AG04450 (cell line): ENCODE measurements at regions not wholly inside any gene's neighbourhood (a gene's known extent, or its start where the extent isn't known, plus 50 kb on each side); places are given as distances from the start of the nearest gene placed in this dataset.

Source experiments
- CTCF ChIA-PET: fragments of 300-600, 350-600 bp; formaldehyde crosslinking; extraction: SDS; loops from one replicate; lab custom pipeline; 2022; ENCODE audit warnings: antibody characterized with exemption, inconsistent platforms; lab: Charles Lee
- POLR2A ChIA-PET: fragments of 350-600 bp; formaldehyde crosslinking; extraction: SDS; loops from one replicate; lab custom pipeline; 2021; ENCODE audit warnings: antibody characterized with exemption, inconsistent platforms; lab: Yijun Ruan, JAX
- DNase-seq: peaks from one replicate; pipeline ENCODE4 v3.0.0-alpha.2; 2011; ENCODE audit warnings: low read depth, low spot score
- H3K27ac ChIP-seq: one replicate; pipeline ENCODE4 v1.5.1; 2012; ENCODE audit warnings: low read depth, low read length, control low read depth
- H3K27me3 ChIP-seq: one replicate; pipeline ENCODE4 v1.6.0; 2012; ENCODE audit warnings: low read length; ENCODE audit not compliant: control insufficient read depth, insufficient read depth
- H3K4me3 ChIP-seq: 2 replicates; pipeline ENCODE4 v1.5.1; 2011; ENCODE audit warnings: mild to moderate bottlenecking, low read depth, low read length, control low read depth
- H3K9me3 ChIP-seq: 2 replicates; pipeline ENCODE4 v1.5.1; 2012; ENCODE audit warnings: low read length; ENCODE audit not compliant: control insufficient read depth, insufficient read depth
- TF ChIP-seq, protein P1 (sequence below): IDR thresholded peaks from 2 replicates; pipeline ENCODE4 v1.5.1; 2011; ENCODE audit warnings: low read depth, low read length, control low read depth, inconsistent platforms

DNA sequence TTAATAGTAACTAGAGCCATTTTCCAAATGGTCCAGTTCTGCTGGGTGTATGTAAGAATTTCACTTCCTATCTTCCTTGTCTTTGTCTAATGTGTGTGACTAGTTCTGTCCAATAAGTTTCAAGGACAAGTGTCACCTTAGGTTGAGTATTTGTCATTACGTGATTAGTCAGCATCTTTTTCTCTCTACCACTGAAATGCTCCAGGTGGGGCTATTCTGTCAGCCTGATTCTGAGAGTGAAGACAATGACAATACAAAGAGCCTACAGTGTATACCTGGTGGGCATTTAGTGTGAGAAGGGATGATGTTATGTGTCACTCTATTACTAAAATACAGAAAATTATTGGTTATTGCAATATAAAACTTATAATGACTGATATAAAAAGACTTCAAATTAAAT is 876.3 kb downstream of the C4orf33 start:
- ChIA-PET POLR2A (no interaction called here), CTCF (no interaction called here)
- no peak for DNase-seq
- Histone ChIP-seq H3K4me3 (no peak overlapping the region), H3K27me3 (no peaks in the 10 kb centered on the region), H3K27ac (no peak overlapping the region), H3K9me3 (peaks cover 7% of the 10 kb centered on the region; the same call in 1 of the 2 replicates)
- TF ChIP-seq, protein P1, sequence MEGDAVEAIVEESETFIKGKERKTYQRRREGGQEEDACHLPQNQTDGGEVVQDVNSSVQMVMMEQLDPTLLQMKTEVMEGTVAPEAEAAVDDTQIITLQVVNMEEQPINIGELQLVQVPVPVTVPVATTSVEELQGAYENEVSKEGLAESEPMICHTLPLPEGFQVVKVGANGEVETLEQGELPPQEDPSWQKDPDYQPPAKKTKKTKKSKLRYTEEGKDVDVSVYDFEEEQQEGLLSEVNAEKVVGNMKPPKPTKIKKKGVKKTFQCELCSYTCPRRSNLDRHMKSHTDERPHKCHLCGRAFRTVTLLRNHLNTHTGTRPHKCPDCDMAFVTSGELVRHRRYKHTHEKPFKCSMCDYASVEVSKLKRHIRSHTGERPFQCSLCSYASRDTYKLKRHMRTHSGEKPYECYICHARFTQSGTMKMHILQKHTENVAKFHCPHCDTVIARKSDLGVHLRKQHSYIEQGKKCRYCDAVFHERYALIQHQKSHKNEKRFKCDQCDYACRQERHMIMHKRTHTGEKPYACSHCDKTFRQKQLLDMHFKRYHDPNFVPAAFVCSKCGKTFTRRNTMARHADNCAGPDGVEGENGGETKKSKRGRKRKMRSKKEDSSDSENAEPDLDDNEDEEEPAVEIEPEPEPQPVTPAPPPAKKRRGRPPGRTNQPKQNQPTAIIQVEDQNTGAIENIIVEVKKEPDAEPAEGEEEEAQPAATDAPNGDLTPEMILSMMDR = no peak

DNA sequence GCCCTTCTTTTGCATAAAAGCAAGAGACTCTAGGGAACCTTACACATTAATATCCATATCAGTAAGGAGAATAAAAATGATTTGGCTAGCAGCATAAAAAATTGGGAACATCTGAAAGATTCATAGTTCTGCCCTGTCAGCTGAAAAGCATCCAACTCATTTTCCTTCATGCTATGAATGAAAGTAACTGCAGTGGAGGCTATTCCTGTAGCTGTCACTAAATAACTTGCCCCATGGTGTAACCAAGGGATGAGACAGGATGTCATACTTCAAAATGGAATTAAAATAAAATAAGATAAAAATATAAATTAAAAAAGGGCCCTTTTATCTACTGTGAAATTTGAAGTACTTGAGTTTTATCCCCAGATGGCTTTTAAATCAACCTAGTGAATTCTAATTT is 878.8 kb downstream of the C4orf33 start:
- ChIA-PET POLR2A (no interaction called here), CTCF (no interaction called here)
- Histone ChIP-seq H3K27ac (no peak overlapping the region), H3K9me3 (peaks cover 6% of the 10 kb centered on the region; the same call in 1 of the 2 replicates), H3K27me3 (no peaks in the 10 kb centered on the region), H3K4me3 (no peak overlapping the region)
- TF ChIP-seq, protein P1 = no peak
- DNase-seq = no peak

DNA sequence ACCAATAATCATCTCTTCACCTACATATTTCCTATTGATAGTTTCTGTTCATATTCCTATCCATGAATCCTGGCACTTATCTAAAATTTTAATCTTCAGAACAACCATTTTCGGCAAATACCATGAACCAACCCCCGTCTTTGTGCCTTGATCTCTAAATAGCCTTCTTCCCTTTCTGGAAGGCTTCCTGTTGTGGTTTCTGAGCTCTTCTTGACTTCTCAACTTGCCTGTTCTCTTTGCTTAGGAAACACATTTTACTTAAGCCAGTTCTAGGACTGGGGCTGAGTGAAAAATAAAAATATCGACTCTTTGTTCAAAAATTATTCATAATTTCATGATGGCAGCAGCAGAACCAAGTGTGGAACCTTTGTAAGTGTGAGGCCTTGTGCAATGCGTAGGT is 882.4 kb downstream of the C4orf33 start:
- Histone ChIP-seq H3K27ac (no peak overlapping the region), H3K4me3 (no peak overlapping the region), H3K9me3 (peaks cover 4% of the 10 kb centered on the region; the same call in 1 of the 2 replicates), H3K27me3 (no peaks in the 10 kb centered on the region)
- ChIA-PET CTCF (no interaction called here), POLR2A (no interaction called here)
- TF ChIP-seq, protein P1 = no peak
- no peak for DNase-seq

DNA sequence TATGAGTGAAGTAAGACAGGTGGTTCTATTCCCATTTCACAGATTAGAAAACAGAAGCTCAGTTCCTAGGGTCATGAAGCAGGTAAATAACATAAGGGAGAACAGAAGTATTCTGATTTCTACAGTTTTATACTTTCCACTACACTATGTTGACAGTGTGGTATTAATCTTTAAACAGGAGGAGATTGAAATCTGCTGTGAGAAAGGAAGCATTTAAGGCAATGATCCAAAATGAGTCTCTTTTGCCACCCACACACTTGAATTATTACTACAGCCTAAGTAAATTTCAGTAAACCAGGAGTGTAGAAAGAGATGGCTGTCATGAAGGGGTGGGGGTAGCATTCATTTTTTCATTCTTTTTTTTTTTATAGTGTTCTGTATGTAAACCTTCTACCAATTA is 893.0 kb downstream of the C4orf33 start:
- TF ChIP-seq, protein P1 = no peak
- H3K4me3 ChIP-seq = no peak overlapping the region
- CTCF ChIA-PET = no interaction called here

DNA sequence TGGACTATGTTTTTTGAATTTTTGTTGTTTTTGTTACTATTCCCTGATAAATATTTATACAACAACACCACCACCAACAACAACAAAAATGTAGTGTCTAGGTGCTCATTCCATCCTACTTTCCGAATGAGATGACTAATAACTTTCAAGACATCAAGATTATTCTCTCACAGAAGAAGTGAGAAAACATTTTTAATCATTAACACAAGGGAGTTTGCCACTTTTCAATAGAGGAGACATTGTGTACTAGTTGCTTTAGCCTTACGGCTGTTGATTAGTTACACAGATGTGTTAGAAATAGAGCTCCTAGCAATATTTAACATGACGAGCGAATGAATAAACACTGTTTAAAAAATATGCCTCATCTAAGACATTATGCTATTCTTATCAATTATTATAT is 898.8 kb downstream of the C4orf33 start:
- ChIA-PET POLR2A (no interaction called here), CTCF (no interaction called here)
- no peak overlapping the region for H3K27ac ChIP-seq
- no peak for DNase-seq
- TF ChIP-seq, protein P1 = no peak
- H3K9me3 ChIP-seq = peaks cover 15% of the 10 kb centered on the region
- H3K4me3 ChIP-seq = no peak overlapping the region
- H3K27me3 ChIP-seq = no peaks in the 10 kb centered on the region

More for the DNA sequence above, 893.0 kb downstream of the C4orf33 start:
- POLR2A ChIA-PET = no interaction called here
- no peaks in the 10 kb centered on the region for H3K9me3 ChIP-seq
- DNase-seq = no peak
- no peak overlapping the region for H3K27ac ChIP-seq
- H3K27me3 ChIP-seq = no peaks in the 10 kb centered on the region
